ENCODE measurements at regions not wholly inside any gene's neighbourhood (a gene's known extent, or its start where the extent isn't known, plus 50 kb on each side); places are given as distances from the start of the nearest gene placed in this dataset.

GRCh38 chr14:65294816-65295215, 117.7 kb upstream of the FUT8 start:
- WGBS, 2 experiments (ENCODE audit: low coverage in 1 of 2, low lambda C conversion rate in 2 of 2, missing lambda C conversion rate in 2 of 2) = 47 to 67% methylated on average over 1 of the region's 1 CpG
- H4K20me1 ChIP-seq (ENCODE audit: insufficient read depth) = no peaks in the 10 kb centered on the region
- no peak overlapping the region for H3K4me3 ChIP-seq
- H3F3A ChIP-seq (ENCODE audit: insufficient read depth) = peaks cover 9% of the 10 kb centered on the region; the same call in 1 of the 2 replicates
- TF ChIP-seq EZH2phosphoT487 (IDR thresholded peaks at IDR 0.05; ENCODE audit: insufficient read depth, low read depth) (no peak), EZH2 (IDR thresholded peaks at IDR 0.05; ENCODE audit: insufficient read depth, poor library complexity, severe bottlenecking) (no peak)
- no peaks in the 10 kb centered on the region for H3K79me2 ChIP-seq (ENCODE audit: insufficient read depth)
- H3K9ac ChIP-seq = no peak overlapping the region
- H2AFZ ChIP-seq = no peak overlapping the region
- H3K36me3 ChIP-seq (ENCODE audit: low read depth) = no peaks in the 10 kb centered on the region
- in situ Hi-C loops (cut with MboI) = no loop called here
- no peaks in the 10 kb centered on the region for H3K27me3 ChIP-seq (replicated peaks; ENCODE audit: insufficient read depth)
- H3K9me3 ChIP-seq (ENCODE audit: low read depth) = no peaks in the 10 kb centered on the region
- H3K27ac ChIP-seq = no peak overlapping the region
- no peak for DNase-seq
- no peak overlapping the region for H3K4me2 ChIP-seq (ENCODE audit: unreplicated experiment)
- H3K4me1 ChIP-seq (ENCODE audit: insufficient read depth) = peaks cover 17% of the 10 kb centered on the region
- no peaks in the 10 kb centered on the region for H3K9me2 ChIP-seq (ENCODE audit: insufficient read depth)

- Histone ChIP-seq H3K9ac (no peak overlapping the region), H3K9me3 (ENCODE audit: low read depth) (no peaks in the 10 kb centered on the region), H4K20me1 (ENCODE audit: insufficient read depth) (no peaks in the 10 kb centered on the region), H3F3A (ENCODE audit: insufficient read depth) (peaks cover 5% of the 10 kb centered on the region; the same call in 1 of the 2 replicates), H3K4me3 (no peak overlapping the region), H3K9me2 (ENCODE audit: insufficient read depth) (no peaks in the 10 kb centered on the region), H3K36me3 (ENCODE audit: low read depth) (no peaks in the 10 kb centered on the region), H2AFZ (no peak overlapping the region), H3K4me2 (ENCODE audit: unreplicated experiment) (no peak overlapping the region), H3K27me3 (replicated peaks; ENCODE audit: insufficient read depth) (no peaks in the 10 kb centered on the region), H3K27ac (no peak overlapping the region), H3K79me2 (ENCODE audit: insufficient read depth) (no peaks in the 10 kb centered on the region), H3K4me1 (ENCODE audit: insufficient read depth) (peaks cover 2% of the 10 kb centered on the region; the same call in 1 of the 2 replicates)
- DNase-seq = peak; percentile 11
- no peak for TF ChIP-seq EZH2phosphoT487 (IDR thresholded peaks at IDR 0.05; ENCODE audit: insufficient read depth, low read depth)
- no peak for TF ChIP-seq EZH2 (IDR thresholded peaks at IDR 0.05; ENCODE audit: insufficient read depth, poor library complexity, severe bottlenecking)
- in situ Hi-C loops (cut with MboI) = no loop called here
Measured at GRCh38 chr14:65296402-65296801, 116.1 kb upstream of the FUT8 start.

- Histone ChIP-seq H3K36me3 (ENCODE audit: low read depth) (no peaks in the 10 kb centered on the region), H3K9me3 (ENCODE audit: low read depth) (no peaks in the 10 kb centered on the region), H3K4me2 (ENCODE audit: unreplicated experiment) (no peak overlapping the region), H3K9me2 (ENCODE audit: insufficient read depth) (no peaks in the 10 kb centered on the region), H3K79me2 (ENCODE audit: insufficient read depth) (no peaks in the 10 kb centered on the region), H3K4me3 (no peak overlapping the region), H3K27me3 (replicated peaks; ENCODE audit: insufficient read depth) (no peaks in the 10 kb centered on the region), H3K27ac (no peak overlapping the region), H3F3A (ENCODE audit: insufficient read depth) (peaks cover 5% of the 10 kb centered on the region; the same call in 1 of the 2 replicates), H2AFZ (no peak overlapping the region), H4K20me1 (ENCODE audit: insufficient read depth) (no peaks in the 10 kb centered on the region), H3K4me1 (ENCODE audit: insufficient read depth) (no peaks in the 10 kb centered on the region), H3K9ac (no peak overlapping the region)
- TF ChIP-seq EZH2 (IDR thresholded peaks at IDR 0.05; ENCODE audit: insufficient read depth, poor library complexity, severe bottlenecking) = no peak
- no peak for TF ChIP-seq EZH2phosphoT487 (IDR thresholded peaks at IDR 0.05; ENCODE audit: insufficient read depth, low read depth)
- 90 to 100% methylated on average over 4 of the region's 4 CpGs for whole genome bisulfite sequencing, 2 experiments (ENCODE audit: low coverage in 1 of 2, low lambda C conversion rate in 2 of 2, missing lambda C conversion rate in 2 of 2)
- in situ Hi-C loops (cut with MboI) = no loop called here
- no peak for DNase-seq
Measured at GRCh38 chr14:65296876-65297275, 115.7 kb upstream of the FUT8 start.

- H3K4me3 ChIP-seq = no peak overlapping the region
- no peak overlapping the region for H2AFZ ChIP-seq
- 92 to 96% methylated on average over 5 of the region's 5 CpGs for WGBS, 2 experiments (ENCODE audit: low coverage in 1 of 2, low lambda C conversion rate in 2 of 2, missing lambda C conversion rate in 2 of 2)
- peaks cover under 1% of the 10 kb centered on the region; the same call in 1 of the 2 replicates for H3K4me1 ChIP-seq (ENCODE audit: insufficient read depth)
- no peaks in the 10 kb centered on the region for H4K20me1 ChIP-seq (ENCODE audit: insufficient read depth)
- peaks cover 5% of the 10 kb centered on the region; the same call in 1 of the 2 replicates for H3F3A ChIP-seq (ENCODE audit: insufficient read depth)
- in situ Hi-C loops (cut with MboI) = no loop called here
- H3K36me3 ChIP-seq (ENCODE audit: low read depth) = no peaks in the 10 kb centered on the region
- no peak for TF ChIP-seq EZH2phosphoT487 (IDR thresholded peaks at IDR 0.05; ENCODE audit: insufficient read depth, low read depth)
- TF ChIP-seq EZH2 (IDR thresholded peaks at IDR 0.05; ENCODE audit: insufficient read depth, poor library complexity, severe bottlenecking) = no peak
- no peaks in the 10 kb centered on the region for H3K9me3 ChIP-seq (ENCODE audit: low read depth)
- no peak overlapping the region for H3K4me2 ChIP-seq (ENCODE audit: unreplicated experiment)
- no peak overlapping the region for H3K9ac ChIP-seq
- no peaks in the 10 kb centered on the region for H3K9me2 ChIP-seq (ENCODE audit: insufficient read depth)
- H3K27ac ChIP-seq = no peak overlapping the region
- no peaks in the 10 kb centered on the region for H3K27me3 ChIP-seq (replicated peaks; ENCODE audit: insufficient read depth)
- H3K79me2 ChIP-seq (ENCODE audit: insufficient read depth) = no peaks in the 10 kb centered on the region
- no peak for DNase-seq
Measured at GRCh38 chr14:65297744-65298143, 114.8 kb upstream of the FUT8 start.

- H3K9ac ChIP-seq = no peak overlapping the region
- no peaks in the 10 kb centered on the region for H3K9me2 ChIP-seq (ENCODE audit: insufficient read depth)
- H3K9me3 ChIP-seq (ENCODE audit: low read depth) = no peaks in the 10 kb centered on the region
- no peaks in the 10 kb centered on the region for H4K20me1 ChIP-seq (ENCODE audit: insufficient read depth)
- in situ Hi-C loops (cut with MboI) = no loop called here
- peaks cover 12% of the 10 kb centered on the region for H3K4me1 ChIP-seq (ENCODE audit: insufficient read depth)
- no peak for DNase-seq
- H3F3A ChIP-seq (ENCODE audit: insufficient read depth) = peaks cover 12% of the 10 kb centered on the region; the same call in 1 of the 2 replicates
- no peak overlapping the region for H3K27ac ChIP-seq
- no peaks in the 10 kb centered on the region for H3K36me3 ChIP-seq (ENCODE audit: low read depth)
- H3K4me2 ChIP-seq (ENCODE audit: unreplicated experiment) = no peak overlapping the region
- WGBS, 2 experiments (ENCODE audit: low coverage in 1 of 2, low lambda C conversion rate in 2 of 2, missing lambda C conversion rate in 2 of 2) = 96 to 98% methylated on average over 3 of the region's 3 CpGs
- no peaks in the 10 kb centered on the region for H3K79me2 ChIP-seq (ENCODE audit: insufficient read depth)
- no peaks in the 10 kb centered on the region for H3K27me3 ChIP-seq (replicated peaks; ENCODE audit: insufficient read depth)
- TF ChIP-seq EZH2 (IDR thresholded peaks at IDR 0.05; ENCODE audit: insufficient read depth, poor library complexity, severe bottlenecking) (no peak), EZH2phosphoT487 (IDR thresholded peaks at IDR 0.05; ENCODE audit: insufficient read depth, low read depth) (no peak)
- H2AFZ ChIP-seq = no peak overlapping the region
- H3K4me3 ChIP-seq = no peak overlapping the region
Measured at GRCh38 chr14:65299826-65300225, 112.7 kb upstream of the FUT8 start.
